DMS114 treated with DMSO at 0.1 percent for 48 hours (cell line): ENCODE measurements at regions not wholly inside any gene's neighbourhood (a gene's known extent, or its start where the extent isn't known, plus 50 kb on each side); places are given as distances from the start of the nearest gene placed in this dataset.

ENCODE experiments used
- DNase-seq: peaks from one replicate; lab custom pipeline; 2025; ENCODE audit not compliant: unreplicated experiment; lab: John Stamatoyannopoulos, UW

DNA sequence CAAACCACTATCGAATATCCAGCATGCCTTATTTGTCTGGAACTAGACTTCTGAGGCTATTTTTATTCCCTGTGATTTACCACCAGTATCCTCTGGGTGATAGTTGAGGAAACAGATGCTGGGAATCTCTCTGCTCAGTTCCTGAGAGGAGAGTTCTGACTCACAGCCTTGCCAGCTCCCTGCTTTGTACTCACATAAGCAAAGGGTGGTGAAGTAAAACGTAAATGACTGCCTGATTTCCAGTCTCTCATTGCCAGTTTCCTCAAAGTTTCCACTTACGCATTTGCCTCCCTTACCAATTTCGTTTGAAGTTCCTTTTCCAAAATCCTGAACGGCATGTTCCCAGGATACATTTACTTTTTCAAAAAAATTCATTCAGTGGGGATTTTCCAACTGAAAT lies 69.2 kb upstream of the HNRNPA3 start:
- DNase-seq = no peak

DNA sequence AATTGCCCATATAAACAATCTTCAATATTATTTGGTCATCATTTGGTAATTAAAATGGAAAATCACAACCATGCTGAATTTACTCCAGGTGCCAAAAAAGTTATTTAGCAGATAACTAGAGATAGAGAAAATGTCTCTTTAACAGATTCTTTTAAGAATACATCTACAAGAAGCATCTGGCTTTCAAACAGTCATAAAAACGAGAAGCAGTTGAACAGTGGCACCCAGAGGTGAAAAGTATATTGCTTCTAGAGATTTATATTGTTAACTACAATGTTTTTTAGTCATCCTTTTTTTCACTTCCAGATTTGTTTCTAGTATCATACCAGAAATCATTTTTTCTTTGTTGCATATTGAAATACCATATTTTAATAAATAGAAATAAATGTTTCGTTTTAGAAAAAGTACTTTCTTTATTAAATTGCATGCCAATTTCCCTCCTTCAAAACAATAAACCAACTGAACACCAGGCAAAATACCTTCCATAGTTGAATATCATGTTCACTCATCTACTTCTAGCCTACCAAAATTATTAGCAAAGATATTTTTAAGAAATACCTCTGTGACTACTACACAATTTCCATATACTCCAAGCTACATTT lies 65.4 kb upstream of the HNRNPA3 start:
- DNase-seq = peak; percentile 56

DNA sequence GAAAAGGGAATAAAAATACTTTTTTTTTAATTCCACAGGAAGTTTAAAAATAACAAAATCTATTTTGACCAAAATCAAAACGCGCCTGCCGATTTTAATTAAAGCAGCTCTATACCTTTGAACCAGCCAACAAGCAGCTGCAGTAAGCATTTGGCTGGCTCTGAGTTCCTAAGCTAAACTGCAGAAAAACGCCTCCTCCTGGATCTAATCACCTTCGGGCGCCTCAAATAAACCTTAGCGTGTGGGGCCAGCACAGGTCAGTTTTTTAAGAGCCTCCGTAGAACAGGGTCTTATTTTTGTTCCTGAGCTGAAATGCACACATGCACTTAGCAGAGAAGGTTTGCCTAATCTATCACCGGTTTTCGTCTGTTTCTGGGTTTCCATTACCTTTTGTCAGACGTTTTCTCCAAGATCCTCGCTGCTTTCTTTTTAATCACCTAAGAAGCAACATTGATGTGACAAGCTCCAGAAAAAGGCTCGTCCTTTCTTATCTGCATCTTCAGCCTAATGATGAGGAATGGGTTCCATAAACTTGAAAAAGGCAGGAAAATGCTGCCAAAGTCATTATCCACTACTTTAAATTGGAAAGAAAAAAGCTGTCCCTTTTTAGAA lies 64.7 kb upstream of the HNRNPA3 start:
- peak; percentile 4 for DNase-seq

DNA sequence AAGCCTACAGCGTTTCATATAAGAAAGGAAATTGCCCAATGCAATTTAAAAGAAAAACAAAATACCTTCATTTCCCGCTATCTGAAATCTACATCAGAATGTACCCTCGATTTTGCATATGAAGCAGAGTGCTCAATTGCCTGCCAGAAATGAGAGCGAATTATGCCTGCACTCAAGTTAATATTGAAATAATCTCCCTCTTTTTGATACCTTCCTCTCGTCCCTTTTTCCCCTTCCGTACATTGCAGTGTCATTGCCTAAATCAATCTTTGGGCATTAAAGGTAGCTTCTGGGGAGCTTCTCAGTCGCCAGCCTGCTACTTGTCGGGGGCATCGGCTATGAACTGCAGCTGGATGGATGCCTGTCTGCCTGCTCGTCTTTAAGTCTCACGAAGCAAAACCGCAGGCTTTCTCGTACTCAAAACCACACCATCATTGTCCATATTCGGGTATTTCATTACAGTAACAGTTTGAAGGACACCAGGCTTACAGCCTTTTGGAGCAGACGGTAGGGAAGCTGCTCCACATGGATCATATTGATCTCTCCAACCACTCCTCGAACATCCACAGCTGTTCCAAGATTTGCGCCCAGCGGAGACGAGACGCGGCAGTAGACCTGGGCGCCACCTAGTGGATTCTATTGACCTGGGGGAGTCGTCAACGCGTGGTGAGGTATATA lies 64.0 kb upstream of the HNRNPA3 start:
- DNase-seq = peak; percentile 58

DNA sequence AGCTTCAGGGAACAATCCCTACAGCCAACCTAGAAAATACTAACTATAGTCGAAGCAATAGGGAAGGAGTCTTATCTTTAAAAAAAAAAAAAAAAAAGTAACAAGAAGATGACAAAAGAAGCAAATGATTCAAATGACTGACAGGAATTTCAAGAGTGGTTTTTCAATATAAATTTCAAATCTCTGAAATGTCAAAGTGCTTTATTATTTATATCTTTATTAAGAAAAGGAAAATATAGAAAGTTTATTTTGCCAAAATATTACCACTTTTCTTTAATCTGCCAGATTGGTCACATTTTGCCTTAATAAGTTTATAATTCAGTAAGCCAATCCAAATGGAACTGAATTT lies 63.5 kb upstream of the HNRNPA3 start:
- no peak for DNase-seq

DNA sequence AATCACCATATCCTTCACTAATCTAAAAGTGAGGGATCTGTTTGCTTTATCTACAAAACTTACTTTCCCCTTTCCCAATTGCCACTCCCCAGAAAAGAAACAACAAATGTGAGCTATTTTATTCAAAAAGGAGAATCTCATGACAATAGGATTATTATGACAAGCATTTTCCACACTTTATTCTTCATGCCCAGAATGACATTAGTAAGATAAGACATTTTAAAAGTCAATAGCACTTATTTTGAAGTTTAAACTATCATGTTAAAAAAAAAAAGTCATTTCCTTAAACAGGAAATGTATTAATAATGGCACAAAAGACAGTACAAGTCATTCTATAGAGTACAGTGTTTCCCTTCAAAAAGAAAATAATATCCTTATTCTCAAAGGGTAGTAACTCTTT lies 58.8 kb upstream of the HNRNPA3 start:
- no peak for DNase-seq

DNA sequence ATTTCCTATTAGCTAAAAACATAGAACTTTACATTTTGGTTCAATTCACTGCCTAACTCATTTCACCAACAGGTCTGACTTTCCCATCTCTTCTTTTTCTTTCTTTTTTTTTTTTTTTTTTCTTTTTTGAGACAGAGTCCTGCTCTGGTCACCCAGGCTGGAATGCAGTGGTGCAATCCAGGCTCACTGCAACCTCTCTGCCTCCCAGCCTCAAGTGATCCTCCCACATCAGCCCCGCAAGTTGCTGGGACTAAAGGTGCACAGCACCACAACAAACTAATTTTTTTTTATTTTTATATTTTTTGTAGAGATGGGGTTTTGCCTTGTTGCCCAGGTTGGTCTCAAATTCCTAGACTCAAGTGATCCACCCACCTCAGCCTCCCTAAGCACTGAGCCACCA lies 57.8 kb upstream of the HNRNPA3 start:
- no peak for DNase-seq

DNA sequence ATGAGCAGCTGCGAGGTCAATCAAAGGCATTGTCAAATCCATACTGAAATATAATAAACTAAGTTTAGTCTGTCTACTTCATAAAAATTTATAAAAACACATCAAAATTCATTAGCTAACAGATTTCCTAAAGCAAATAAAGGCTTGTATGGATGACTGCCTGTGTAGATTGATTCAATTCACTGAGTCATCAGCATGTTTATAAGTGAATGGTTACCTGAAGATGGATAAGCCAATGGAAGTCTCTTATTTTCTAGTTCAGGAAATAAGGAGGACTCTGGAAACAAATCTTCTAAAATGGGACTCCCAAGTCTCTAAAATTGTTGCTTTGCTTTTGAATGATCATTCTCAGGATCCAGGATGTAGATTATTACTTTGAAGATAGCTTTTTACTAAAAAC lies 57.0 kb upstream of the HNRNPA3 start:
- no peak for DNase-seq

DNA sequence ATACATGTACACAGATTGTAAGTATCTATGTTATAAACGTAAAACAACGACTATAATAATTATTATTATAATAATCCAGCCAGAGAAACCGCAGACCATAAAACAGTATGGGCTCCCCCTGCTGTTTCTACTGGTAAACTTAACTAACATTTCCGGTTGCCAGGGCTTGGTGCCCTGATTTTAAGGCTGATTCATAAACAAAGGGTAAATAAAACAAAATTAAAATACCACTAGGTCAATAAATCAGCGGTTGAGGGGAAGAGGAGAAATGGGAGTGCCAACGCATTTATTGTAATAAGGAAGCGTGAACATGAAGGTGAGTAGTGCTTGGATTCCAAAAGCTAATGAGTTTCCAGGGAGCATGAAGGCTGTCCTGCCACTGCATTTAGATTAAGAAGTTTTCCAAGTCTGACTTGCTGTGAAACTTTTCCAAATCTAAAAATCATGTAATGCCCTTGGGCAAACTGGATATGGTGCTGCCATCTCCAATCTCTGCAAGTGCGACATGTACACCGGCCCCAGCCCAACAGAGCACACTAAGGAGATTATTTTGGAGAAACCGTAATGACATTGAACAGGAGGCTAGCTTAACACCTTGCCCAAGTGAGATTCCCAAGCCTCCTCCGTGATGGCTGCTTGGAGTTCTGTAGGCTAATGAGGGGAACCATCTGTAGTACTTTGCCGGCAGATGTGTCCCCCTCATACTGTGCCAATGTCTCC lies 50.7 kb upstream of the HNRNPA3 start:
- peak; percentile 6 for DNase-seq
